GM12878 (cell line): ENCODE measurements at regions not wholly inside any gene's neighbourhood (a gene's known extent, or its start where the extent isn't known, plus 50 kb on each side); places are given as distances from the start of the nearest gene placed in this dataset.

ENCODE experiments used
- ATAC-seq: fragments of 200-7000 bp; cut with Tn5 transposase; 3 replicates; pipeline ENCODE4 v1.9.1; 2020; ENCODE audit warnings: mild to moderate bottlenecking, moderate library complexity
- BruUV-seq: library from RNA; stranded (reverse); fragments of 400-500 nt; replicated peaks from 2 replicates; lab custom pipeline; 2021; lab: Mats Ljungman, UMichigan
- CTCF ChIA-PET: fragments of 300-600 bp; sonication (Branson Sonifier 250); formaldehyde crosslinking; extraction: SDS; loops from one replicate; lab custom pipeline; 2021; ENCODE audit warnings: inconsistent platforms; lab: Yijun Ruan, JAX
- POLR2A ChIA-PET: fragments of 350-600 bp; formaldehyde crosslinking; extraction: SDS; loops from one replicate; lab custom pipeline; 2021; ENCODE audit warnings: inconsistent platforms; lab: Charles Lee
- RAD21 ChIA-PET: fragments of 300-600 bp; sonication (Branson Sonifier 250); formaldehyde crosslinking; loops from one replicate; lab custom pipeline; 2023; ENCODE audit warnings: antibody characterized with exemption; ENCODE audit not compliant: unreplicated experiment; lab: Charles Lee
- SMC1A ChIA-PET: fragments of 300-600 bp; sonication (Branson Sonifier 250); formaldehyde crosslinking; loops from one replicate; lab custom pipeline; 2023; ENCODE audit not compliant: unreplicated experiment, uncharacterized antibody; lab: Charles Lee
- DNase-seq: peaks from one replicate; pipeline ENCODE4 v3.0.0-alpha.2; 2011; ENCODE audit warnings: low read depth, low spot score
- FAIRE-seq: peaks from 3 replicates; lab custom pipeline; 2011; peaks lifted over from hg19 to GRCh38; lab: Jason Lieb, UNC
- H2AFZ ChIP-seq: 2 replicates; pipeline ENCODE4 v1.6.0; 2011; ENCODE audit warnings: low read depth, low read length, control low read depth; ENCODE audit not compliant: control insufficient read depth
- H3K27ac ChIP-seq: 2 replicates; pipeline ENCODE4 v1.5.1; 2011; ENCODE audit warnings: control low read depth; ENCODE audit not compliant: control insufficient read depth, insufficient read depth
- H3K27me3 ChIP-seq, 2 experiments: replicated peaks in 1 of 2; 2 replicates each; pipeline versions ENCODE4 v1.6.0 to v1.6.1; 2011; ENCODE audit warnings: low read length in 1 of 2; ENCODE audit not compliant: control insufficient read depth in 2 of 2, insufficient read depth in 2 of 2
- H3K36me3 ChIP-seq, 2 experiments: 2 replicates each; pipeline ENCODE4 v1.5.1; 2011; ENCODE audit warnings: low read length in 1 of 2; ENCODE audit not compliant: control insufficient read depth in 2 of 2, insufficient read depth in 2 of 2
- H3K4me1 ChIP-seq: 2 replicates; pipeline ENCODE4 v1.6.1; 2011; ENCODE audit warnings: mild to moderate bottlenecking, low read length, moderate library complexity, mixed read lengths; ENCODE audit not compliant: control insufficient read depth, insufficient read depth
- H3K4me2 ChIP-seq: 2 replicates; pipeline ENCODE4 v1.6.0; 2011; ENCODE audit warnings: control low read depth; ENCODE audit not compliant: control insufficient read depth, insufficient read depth
- H3K4me3 ChIP-seq: fragments of 200-600 bp; sonication (generic); 2 replicates; pipeline ENCODE4 v1.5.1; 2016
- H3K79me2 ChIP-seq: 2 replicates; pipeline ENCODE4 v1.6.0; 2011; ENCODE audit warnings: low read length; ENCODE audit not compliant: control insufficient read depth, insufficient read depth
- H3K9ac ChIP-seq: 2 replicates; pipeline ENCODE4 v1.8.0; 2011; ENCODE audit warnings: low read length, control low read depth, mixed read lengths; ENCODE audit not compliant: control insufficient read depth, insufficient read depth
- H3K9me3 ChIP-seq: replicated peaks from 3 replicates; pipeline ENCODE4 v1.5.1; 2011; ENCODE audit warnings: mild to moderate bottlenecking, low read length; ENCODE audit not compliant: control insufficient read depth, insufficient read depth
- H4K20me1 ChIP-seq: 2 replicates; pipeline ENCODE4 v1.6.0; 2011; ENCODE audit not compliant: control insufficient read depth, insufficient read depth
- GABPA ChIP-seq: IDR thresholded peaks from 2 replicates; pipeline ENCODE4 v1.6.1; 2014; ENCODE audit warnings: antibody characterized with exemption, low read depth, mild to moderate bottlenecking, inconsistent platforms
- RELA ChIP-seq: fragments of 450-650 bp; IDR thresholded peaks from 2 replicates; pipeline ENCODE4 v1.8.0; 2014; ENCODE audit warnings: borderline replicate concordance; ENCODE audit not compliant: partially characterized antibody
- SREBF2 ChIP-seq: IDR thresholded peaks from 2 replicates; pipeline ENCODE4 v1.6.1; 2012; ENCODE audit warnings: mild to moderate bottlenecking, low read length
- ZBTB40 ChIP-seq: fragments of 450-650 bp; IDR thresholded peaks from 2 replicates; pipeline ENCODE4 v1.6.1; 2016; ENCODE audit warnings: mild to moderate bottlenecking, moderate library complexity, borderline replicate concordance
- ZNF622 ChIP-seq: fragments of 450-650 bp; IDR thresholded peaks from 2 replicates; pipeline ENCODE4 v1.6.1; 2017; ENCODE audit warnings: mild to moderate bottlenecking, inconsistent platforms
- WGBS: methylation state at CpG from one replicate; pipeline ENCODE4 v1.1.6; 2016; ENCODE audit warnings: low lambda C conversion rate; ENCODE audit not compliant: insufficient replicate concordance, insufficient coverage; ENCODE audit errors: missing lambda C conversion rate; 5-methylcytosine and 5-hydroxymethylcytosine counted together
- in situ Hi-C: fragments of 300-500 bp; cut with MboI; formaldehyde crosslinking; loops from 9 replicates; pipeline ENCODE4 v1.14.3; 2018; ENCODE audit warnings: mixed read lengths
- intact Hi-C: fragments of 100-400 bp; cut with micrococcal nuclease; formaldehyde crosslinking; loops from one replicate; pipeline ENCODE4 v1.14.2; 2022; ENCODE audit not compliant: unreplicated experiment

GRCh38 chr6:167227984-167228383 lies 63.1 kb upstream of the UNC93A start:
- FAIRE-seq, result no peak
- CTCF ChIA-PET, result interaction anchor here (1.4 kb wide), 1 partner anchor 124 kb away, joined by 3 read pairs; no protein-coding TSS in a partner anchor
- no peak for ATAC-seq
- intact Hi-C loops, result loop anchor here (5.0 kb wide), 1 partner anchor 54 kb away; no protein-coding TSS in a partner anchor
- H3K27ac ChIP-seq, result no peak overlapping the region
- POLR2A ChIA-PET, result no interaction called here
- no peak overlapping the region for H3K9ac ChIP-seq
- SMC1A ChIA-PET, result no interaction called here
- H3K9me3 ChIP-seq, result no peaks in the 10 kb centered on the region
- no peaks in the 10 kb centered on the region for H4K20me1 ChIP-seq
- no peak for TF ChIP-seq GABPA
- TF ChIP-seq ZNF622, result no peak
- no peak for TF ChIP-seq SREBF2
- no peak for TF ChIP-seq ZBTB40
- TF ChIP-seq RELA, result no peak
- H3K36me3 ChIP-seq, result no peaks in the 10 kb centered on the region
- in situ Hi-C loops, result no loop called here
- no peak overlapping the region for H2AFZ ChIP-seq
- H3K79me2 ChIP-seq, result no peaks in the 10 kb centered on the region
- no peak overlapping the region for H3K4me2 ChIP-seq
- H3K4me1 ChIP-seq, result no peaks in the 10 kb centered on the region
- DNase-seq, result no peak
- H3K27me3 ChIP-seq, result peaks cover 5 to 8% of the 10 kb centered on the region in 2 experiments
- 14% methylated on average over 7 of the region's 7 CpGs for WGBS
- RAD21 ChIA-PET, result no interaction called here
- H3K4me3 ChIP-seq, result no peak overlapping the region
- no TSS peak for BruUV-seq
